Breast epithelium (tissue), 3 donors: ENCODE measurements at regions not wholly inside any gene's neighbourhood (a gene's known extent, or its start where the extent isn't known, plus 50 kb on each side); places are given as distances from the start of the nearest gene placed in this dataset.

Source experiments
- CTCF ChIP-seq, 3 donors: fragments of 450-650 bp; IDR thresholded peaks; one replicate each; pipeline ENCODE4 v1.5.1; 2016 to 2017; ENCODE audit warnings: antibody characterized with exemption in 3 of 3, mild to moderate bottlenecking in 3 of 3, moderate library complexity in 3 of 3
- POLR2A ChIP-seq: fragments of 450-650 bp; IDR thresholded peaks from one replicate; pipeline ENCODE4 v1.6.1; 2016; ENCODE audit warnings: antibody characterized with exemption, mild to moderate bottlenecking, moderate library complexity

- no peak for TF ChIP-seq POLR2A
- TF ChIP-seq CTCF (IDR thresholded peaks at IDR 0.05): no peak
Observed at GRCh38 chr13:67416047-67416925, 186.2 kb upstream of the PCDH9 start.
